ENCODE measurements at regions not wholly inside any gene's neighbourhood (a gene's known extent, or its start where the extent isn't known, plus 50 kb on each side); places are given as distances from the start of the nearest gene placed in this dataset.

DNA sequence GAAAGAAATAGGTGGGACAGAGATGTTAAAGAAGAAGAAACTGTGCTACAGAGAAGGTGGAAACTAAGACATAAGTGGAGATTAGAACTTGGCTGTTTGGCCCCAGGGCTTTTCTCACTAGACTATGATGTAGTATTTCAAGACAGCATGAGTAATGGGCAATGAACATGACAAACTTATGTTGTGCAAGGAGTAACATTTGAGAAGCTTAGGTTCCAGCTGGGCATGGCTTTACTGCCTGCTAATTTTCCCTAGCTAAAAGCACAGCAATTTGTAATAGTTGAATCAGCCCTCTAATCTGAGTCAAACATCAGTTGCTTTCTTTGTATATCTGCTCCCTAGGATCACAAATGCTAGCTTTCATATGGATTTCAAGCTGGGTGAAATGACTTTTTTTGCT, 294.3 kb upstream of the BMP2 start (continued):
- TF ChIP-seq FOXP4 (CRISPR knock-in tag; IDR thresholded peaks at IDR 0.05) (no peak), ESRRA (CRISPR knock-in tag; IDR thresholded peaks at IDR 0.05; ENCODE audit: borderline replicate concordance) (no peak), ZNF219 (CRISPR knock-in tag; IDR thresholded peaks at IDR 0.05; ENCODE audit: borderline replicate concordance) (no peak), ATF2 (CRISPR knock-in tag; IDR thresholded peaks at IDR 0.05; ENCODE audit: borderline replicate concordance, low read depth) (no peak)
- TF ChIP-seq, protein P1, sequence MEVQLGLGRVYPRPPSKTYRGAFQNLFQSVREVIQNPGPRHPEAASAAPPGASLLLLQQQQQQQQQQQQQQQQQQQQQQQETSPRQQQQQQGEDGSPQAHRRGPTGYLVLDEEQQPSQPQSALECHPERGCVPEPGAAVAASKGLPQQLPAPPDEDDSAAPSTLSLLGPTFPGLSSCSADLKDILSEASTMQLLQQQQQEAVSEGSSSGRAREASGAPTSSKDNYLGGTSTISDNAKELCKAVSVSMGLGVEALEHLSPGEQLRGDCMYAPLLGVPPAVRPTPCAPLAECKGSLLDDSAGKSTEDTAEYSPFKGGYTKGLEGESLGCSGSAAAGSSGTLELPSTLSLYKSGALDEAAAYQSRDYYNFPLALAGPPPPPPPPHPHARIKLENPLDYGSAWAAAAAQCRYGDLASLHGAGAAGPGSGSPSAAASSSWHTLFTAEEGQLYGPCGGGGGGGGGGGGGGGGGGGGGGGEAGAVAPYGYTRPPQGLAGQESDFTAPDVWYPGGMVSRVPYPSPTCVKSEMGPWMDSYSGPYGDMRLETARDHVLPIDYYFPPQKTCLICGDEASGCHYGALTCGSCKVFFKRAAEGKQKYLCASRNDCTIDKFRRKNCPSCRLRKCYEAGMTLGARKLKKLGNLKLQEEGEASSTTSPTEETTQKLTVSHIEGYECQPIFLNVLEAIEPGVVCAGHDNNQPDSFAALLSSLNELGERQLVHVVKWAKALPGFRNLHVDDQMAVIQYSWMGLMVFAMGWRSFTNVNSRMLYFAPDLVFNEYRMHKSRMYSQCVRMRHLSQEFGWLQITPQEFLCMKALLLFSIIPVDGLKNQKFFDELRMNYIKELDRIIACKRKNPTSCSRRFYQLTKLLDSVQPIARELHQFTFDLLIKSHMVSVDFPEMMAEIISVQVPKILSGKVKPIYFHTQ (CRISPR knock-in tag; IDR thresholded peaks at IDR 0.05): no peak

DNA sequence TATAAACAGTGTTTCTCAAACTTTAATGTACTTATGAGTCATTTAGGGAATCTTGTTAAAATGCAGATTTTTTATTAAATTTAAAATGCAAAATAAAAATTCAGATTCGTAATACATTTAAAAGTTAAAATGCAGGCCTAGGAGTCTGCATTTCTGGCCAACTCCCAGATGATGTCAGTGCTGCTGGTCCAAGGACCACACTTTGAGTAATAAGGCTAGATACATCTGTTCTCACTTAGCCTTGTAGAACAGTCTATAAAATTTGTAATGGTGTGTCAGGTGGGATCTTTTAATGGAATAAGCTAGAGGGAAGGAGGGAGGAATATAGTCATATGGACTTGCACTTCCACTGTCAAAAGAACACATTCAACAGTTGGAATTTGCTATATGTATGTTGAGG, 295.6 kb upstream of the BMP2 start:
- no peak overlapping the region for H3K27ac Mint-ChIP-seq
- ATAC-seq: no peak
- peaks cover 9% of the 10 kb centered on the region for H3K4me1 Mint-ChIP-seq

More for the DNA sequence above, 295.6 kb upstream of the BMP2 start:
- TF ChIP-seq MAX (CRISPR knock-in tag; IDR thresholded peaks at IDR 0.05) (no peak), FOXK1 (CRISPR knock-in tag; IDR thresholded peaks at IDR 0.05) (no peak), MYBL2 (CRISPR knock-in tag; IDR thresholded peaks at IDR 0.05) (no peak), FOXJ3 (CRISPR knock-in tag; IDR thresholded peaks at IDR 0.05; ENCODE audit: borderline replicate concordance) (no peak), TEAD1 (CRISPR knock-in tag; IDR thresholded peaks at IDR 0.05) (no peak), ZNF416 (CRISPR knock-in tag; IDR thresholded peaks at IDR 0.05) (no peak), MXD4 (CRISPR knock-in tag; IDR thresholded peaks at IDR 0.05; ENCODE audit: borderline replicate concordance) (no peak), HMGA2 (CRISPR knock-in tag; IDR thresholded peaks at IDR 0.05) (no peak), ZNF121 (CRISPR knock-in tag; IDR thresholded peaks at IDR 0.05) (no peak), RELA (CRISPR knock-in tag; IDR thresholded peaks at IDR 0.05; ENCODE audit: borderline replicate concordance) (no peak), ZNF219 (CRISPR knock-in tag; IDR thresholded peaks at IDR 0.05; ENCODE audit: borderline replicate concordance) (no peak), ERG (CRISPR knock-in tag; IDR thresholded peaks at IDR 0.05) (no peak), FOXP1 (CRISPR knock-in tag; IDR thresholded peaks at IDR 0.05; ENCODE audit: borderline replicate concordance) (no peak), ATF1 (CRISPR knock-in tag; IDR thresholded peaks at IDR 0.05) (no peak), ZNF423 (CRISPR knock-in tag; IDR thresholded peaks at IDR 0.05) (no peak), NR1H2 (CRISPR knock-in tag; IDR thresholded peaks at IDR 0.05) (no peak), OVOL2 (CRISPR knock-in tag; IDR thresholded peaks at IDR 0.05; ENCODE audit: borderline replicate concordance) (no peak)
- TF ChIP-seq, protein P2, sequence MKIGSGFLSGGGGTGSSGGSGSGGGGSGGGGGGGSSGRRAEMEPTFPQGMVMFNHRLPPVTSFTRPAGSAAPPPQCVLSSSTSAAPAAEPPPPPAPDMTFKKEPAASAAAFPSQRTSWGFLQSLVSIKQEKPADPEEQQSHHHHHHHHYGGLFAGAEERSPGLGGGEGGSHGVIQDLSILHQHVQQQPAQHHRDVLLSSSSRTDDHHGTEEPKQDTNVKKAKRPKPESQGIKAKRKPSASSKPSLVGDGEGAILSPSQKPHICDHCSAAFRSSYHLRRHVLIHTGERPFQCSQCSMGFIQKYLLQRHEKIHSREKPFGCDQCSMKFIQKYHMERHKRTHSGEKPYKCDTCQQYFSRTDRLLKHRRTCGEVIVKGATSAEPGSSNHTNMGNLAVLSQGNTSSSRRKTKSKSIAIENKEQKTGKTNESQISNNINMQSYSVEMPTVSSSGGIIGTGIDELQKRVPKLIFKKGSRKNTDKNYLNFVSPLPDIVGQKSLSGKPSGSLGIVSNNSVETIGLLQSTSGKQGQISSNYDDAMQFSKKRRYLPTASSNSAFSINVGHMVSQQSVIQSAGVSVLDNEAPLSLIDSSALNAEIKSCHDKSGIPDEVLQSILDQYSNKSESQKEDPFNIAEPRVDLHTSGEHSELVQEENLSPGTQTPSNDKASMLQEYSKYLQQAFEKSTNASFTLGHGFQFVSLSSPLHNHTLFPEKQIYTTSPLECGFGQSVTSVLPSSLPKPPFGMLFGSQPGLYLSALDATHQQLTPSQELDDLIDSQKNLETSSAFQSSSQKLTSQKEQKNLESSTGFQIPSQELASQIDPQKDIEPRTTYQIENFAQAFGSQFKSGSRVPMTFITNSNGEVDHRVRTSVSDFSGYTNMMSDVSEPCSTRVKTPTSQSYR (CRISPR knock-in tag; IDR thresholded peaks at IDR 0.05): no peak
- TF ChIP-seq, protein P3, sequence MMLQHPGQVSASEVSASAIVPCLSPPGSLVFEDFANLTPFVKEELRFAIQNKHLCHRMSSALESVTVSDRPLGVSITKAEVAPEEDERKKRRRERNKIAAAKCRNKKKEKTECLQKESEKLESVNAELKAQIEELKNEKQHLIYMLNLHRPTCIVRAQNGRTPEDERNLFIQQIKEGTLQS (CRISPR knock-in tag; conservative IDR thresholded peaks at IDR 0.05): no peak
- Mint-ChIP-seq H3K4me3 (no peak overlapping the region), H3K9me3 (peaks cover 5% of the 10 kb centered on the region), H3K27me3 (ENCODE audit: low read depth) (no peaks in the 10 kb centered on the region), H3K36me3 (no peaks in the 10 kb centered on the region)
- ChIA-PET POLR2A (no interaction called here), CTCF (no interaction called here)
- no peak for DNase-seq (ENCODE audit: low spot score)
